ENCODE measurements at regions not wholly inside any gene's neighbourhood (a gene's known extent, or its start where the extent isn't known, plus 50 kb on each side); places are given as distances from the start of the nearest gene placed in this dataset.

GRCh38 chr4:150005537-150005936, 72.7 kb upstream of the DCLK2 start:
- no TSS peak for BruUV-seq (replicated peaks)
- TF ChIP-seq SIN3A (IDR thresholded peaks at IDR 0.05; ENCODE audit: borderline replicate concordance, insufficient read depth, low read depth, low read length) (no peak), POLR2AphosphoS5 (IDR thresholded peaks at IDR 0.05; ENCODE audit: low read depth, low read length) (no peak), TCF7L2 (IDR thresholded peaks at IDR 0.05; ENCODE audit: low read depth, low read length) (no peak), CTCF (IDR thresholded peaks at IDR 0.05) (no peak)
- TF ChIP-seq, protein P1, sequence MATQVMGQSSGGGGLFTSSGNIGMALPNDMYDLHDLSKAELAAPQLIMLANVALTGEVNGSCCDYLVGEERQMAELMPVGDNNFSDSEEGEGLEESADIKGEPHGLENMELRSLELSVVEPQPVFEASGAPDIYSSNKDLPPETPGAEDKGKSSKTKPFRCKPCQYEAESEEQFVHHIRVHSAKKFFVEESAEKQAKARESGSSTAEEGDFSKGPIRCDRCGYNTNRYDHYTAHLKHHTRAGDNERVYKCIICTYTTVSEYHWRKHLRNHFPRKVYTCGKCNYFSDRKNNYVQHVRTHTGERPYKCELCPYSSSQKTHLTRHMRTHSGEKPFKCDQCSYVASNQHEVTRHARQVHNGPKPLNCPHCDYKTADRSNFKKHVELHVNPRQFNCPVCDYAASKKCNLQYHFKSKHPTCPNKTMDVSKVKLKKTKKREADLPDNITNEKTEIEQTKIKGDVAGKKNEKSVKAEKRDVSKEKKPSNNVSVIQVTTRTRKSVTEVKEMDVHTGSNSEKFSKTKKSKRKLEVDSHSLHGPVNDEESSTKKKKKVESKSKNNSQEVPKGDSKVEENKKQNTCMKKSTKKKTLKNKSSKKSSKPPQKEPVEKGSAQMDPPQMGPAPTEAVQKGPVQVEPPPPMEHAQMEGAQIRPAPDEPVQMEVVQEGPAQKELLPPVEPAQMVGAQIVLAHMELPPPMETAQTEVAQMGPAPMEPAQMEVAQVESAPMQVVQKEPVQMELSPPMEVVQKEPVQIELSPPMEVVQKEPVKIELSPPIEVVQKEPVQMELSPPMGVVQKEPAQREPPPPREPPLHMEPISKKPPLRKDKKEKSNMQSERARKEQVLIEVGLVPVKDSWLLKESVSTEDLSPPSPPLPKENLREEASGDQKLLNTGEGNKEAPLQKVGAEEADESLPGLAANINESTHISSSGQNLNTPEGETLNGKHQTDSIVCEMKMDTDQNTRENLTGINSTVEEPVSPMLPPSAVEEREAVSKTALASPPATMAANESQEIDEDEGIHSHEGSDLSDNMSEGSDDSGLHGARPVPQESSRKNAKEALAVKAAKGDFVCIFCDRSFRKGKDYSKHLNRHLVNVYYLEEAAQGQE (IDR thresholded peaks at IDR 0.05; ENCODE audit: insufficient read depth in 1 of 2, low read depth in 2 of 2, low read length in 1 of 2): no peak
- intact Hi-C loops (cut with micrococcal nuclease; ENCODE audit: unreplicated experiment): no loop called here
- no peaks in the 10 kb centered on the region for H3K36me3 ChIP-seq (ENCODE audit: control insufficient read depth, insufficient read depth, low read length)
- H3K4me1 ChIP-seq (ENCODE audit: control insufficient read depth, insufficient read depth, low read length): peaks cover 3% of the 10 kb centered on the region
- in situ Hi-C loops (cut with HindIII; ENCODE audit: low pct_unique_long_range_greater_than_20kb, low sequenced_read_pairs): no loop called here
- no peaks in the 10 kb centered on the region for H3K9me3 ChIP-seq (ENCODE audit: control insufficient read depth, insufficient read depth, low read depth, low read length)
- no peaks in the 10 kb centered on the region for H3K27me3 ChIP-seq (ENCODE audit: control insufficient read depth, insufficient read depth, low read length)
- ChIA-PET POLR2A (no interaction called here), CTCF (no interaction called here)
- ATAC-seq (no peak), DNase-seq (ENCODE audit: low read depth, low spot score) (no peak)
- H3K4me3 ChIP-seq (ENCODE audit: low read depth in 2 of 2, low read length in 2 of 2): no peak overlapping the region
- H3K27ac ChIP-seq (ENCODE audit: low read length): no peak overlapping the region

- Histone ChIP-seq H3K27ac (ENCODE audit: low read length) (0 out of 2 replicates have a peak overlapping the region, but pooled peaks have one; percentile 34), H3K36me3 (ENCODE audit: control insufficient read depth, insufficient read depth, low read length) (no peaks in the 10 kb centered on the region), H3K4me1 (ENCODE audit: control insufficient read depth, insufficient read depth, low read length) (peaks cover 6% of the 10 kb centered on the region), H3K27me3 (ENCODE audit: control insufficient read depth, insufficient read depth, low read length) (no peaks in the 10 kb centered on the region), H3K4me3 (ENCODE audit: low read depth in 2 of 2, low read length in 2 of 2) (no peak overlapping the region), H3K9me3 (ENCODE audit: control insufficient read depth, insufficient read depth, low read depth, low read length) (no peaks in the 10 kb centered on the region)
- intact Hi-C loops (cut with micrococcal nuclease; ENCODE audit: unreplicated experiment): no loop called here
- ChIA-PET POLR2A (no interaction called here), CTCF (no interaction called here)
- BruUV-seq (replicated peaks): no TSS peak
- DNase-seq (ENCODE audit: low read depth, low spot score) (no peak), ATAC-seq (no peak)
- TF ChIP-seq, protein P1 (IDR thresholded peaks at IDR 0.05; ENCODE audit: insufficient read depth in 1 of 2, low read depth in 2 of 2, low read length in 1 of 2): no peak
- TF ChIP-seq POLR2AphosphoS5 (IDR thresholded peaks at IDR 0.05; ENCODE audit: low read depth, low read length) (no peak), SIN3A (IDR thresholded peaks at IDR 0.05; ENCODE audit: borderline replicate concordance, insufficient read depth, low read depth, low read length) (no peak), CTCF (IDR thresholded peaks at IDR 0.05) (no peak), TCF7L2 (IDR thresholded peaks at IDR 0.05; ENCODE audit: low read depth, low read length) (no peak)
- in situ Hi-C loops (cut with HindIII; ENCODE audit: low pct_unique_long_range_greater_than_20kb, low sequenced_read_pairs): no loop called here
These were observed 72.0 kb upstream of the DCLK2 start for GRCh38 chr4:150006197-150006596.

Data from Panc1 (cell line).